ENCODE measurements at regions not wholly inside any gene's neighbourhood (a gene's known extent, or its start where the extent isn't known, plus 50 kb on each side); places are given as distances from the start of the nearest gene placed in this dataset.

DNA sequence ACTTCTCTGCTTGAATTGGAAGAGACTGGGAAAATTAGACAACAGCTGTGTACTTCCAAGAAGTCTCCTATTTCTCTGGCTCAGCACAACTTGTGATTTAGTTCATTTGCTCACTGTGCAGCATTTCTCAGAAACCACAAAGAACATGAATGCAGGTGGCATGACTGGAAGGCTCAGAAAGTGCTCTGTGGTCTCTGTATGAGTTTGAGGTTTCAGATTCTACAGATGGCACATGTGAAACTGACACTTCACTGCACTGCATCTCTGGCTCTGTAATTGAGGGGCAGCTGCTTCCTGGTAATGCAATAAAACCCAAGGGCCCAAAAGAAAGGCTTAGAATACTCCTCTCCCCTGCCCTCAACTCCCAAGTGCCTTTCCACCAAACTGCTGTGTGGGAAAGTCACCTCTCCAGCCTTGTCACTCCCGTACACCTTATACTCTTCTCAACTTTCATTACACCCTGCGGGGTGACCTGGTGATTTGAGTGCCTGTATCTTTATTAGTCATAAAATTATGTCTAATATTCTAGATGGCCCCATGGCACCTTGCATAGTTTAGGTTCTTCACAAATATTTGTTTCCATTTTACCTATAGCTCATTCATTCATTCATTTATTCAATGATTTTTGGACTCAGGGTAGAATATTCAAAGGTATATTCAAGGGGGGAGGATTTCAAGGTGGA lies 82.5 kb downstream of the ESM1 start:
- POLR2A ChIA-PET: interaction anchor here (0.6 to 1.7 kb wide), 4 partner anchors 17 to 257 kb away, joined by 3 to 5 read pairs (median 4); partner anchors contain the start of gene GPX8
- Mint-ChIP-seq H3K4me1 (peaks cover 40% of the 10 kb centered on the region), H3K9me3 (no peaks in the 10 kb centered on the region), H3K36me3 (ENCODE audit: low read depth) (no peaks in the 10 kb centered on the region), H3K27me3 (peaks cover 55% of the 10 kb centered on the region), H3K27ac (peak overlapping the region; percentile 28), H3K4me3 (no peak overlapping the region)
- peak; percentile 77 for DNase-seq
- CTCF ChIA-PET: interaction anchor here (0.6 to 8.1 kb wide), 14 partner anchors 36 to 386 kb away, joined by 3 to 104 read pairs (median 5); partner anchors contain the start of genes GPX8 and SNX18

DNA sequence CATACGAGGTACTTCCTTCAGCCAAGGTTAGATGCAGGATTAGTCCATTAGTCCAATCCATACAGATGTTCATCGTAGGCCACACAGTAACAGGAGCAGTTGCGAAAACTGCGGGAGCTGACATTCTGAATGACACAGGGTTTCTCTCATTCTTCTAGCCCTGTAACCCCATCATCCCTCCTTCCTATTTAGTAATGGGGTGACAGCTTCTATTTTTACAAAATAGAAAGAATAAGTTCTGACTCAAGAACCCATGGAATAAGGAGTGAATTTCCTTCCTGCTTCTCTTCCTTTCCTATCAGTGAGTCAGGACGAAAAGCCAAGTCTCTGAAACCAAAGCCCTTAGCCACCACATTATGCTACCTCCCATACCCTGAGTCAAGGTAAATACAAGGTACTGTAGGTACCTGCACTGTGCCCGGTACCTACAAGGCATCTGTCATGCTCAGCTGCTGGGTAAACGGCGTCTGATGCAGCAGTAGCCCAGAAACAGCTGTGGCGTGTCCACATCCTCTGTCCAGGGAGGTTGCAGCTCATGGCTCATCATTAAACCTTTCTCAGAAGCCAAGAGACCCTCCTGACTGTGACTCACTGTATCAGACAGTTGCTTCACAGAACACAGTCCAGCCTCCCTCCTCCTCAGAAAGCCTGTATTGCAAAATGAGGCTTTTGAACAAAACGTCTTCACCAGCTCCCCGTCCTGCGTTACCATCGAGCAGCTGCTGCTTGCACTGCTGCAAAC lies 84.2 kb downstream of the ESM1 start:
- H3K4me1 Mint-ChIP-seq: peaks cover 37% of the 10 kb centered on the region
- ChIA-PET POLR2A (interaction anchor here (0.9 to 1.0 kb wide), 2 partner anchors 161 to 291 kb away, joined by 3 to 4 read pairs; no protein-coding TSS in a partner anchor), CTCF (interaction anchor here (0.5 to 2.6 kb wide), 7 partner anchors 34 to 291 kb away, joined by 3 to 10 read pairs (median 4); partner anchors contain the start of gene GPX8)
- no peaks in the 10 kb centered on the region for H3K9me3 Mint-ChIP-seq
- H3K27me3 Mint-ChIP-seq: peaks cover 68% of the 10 kb centered on the region
- DNase-seq: no peak
- no peak overlapping the region for H3K4me3 Mint-ChIP-seq
- no peak overlapping the region for H3K27ac Mint-ChIP-seq
- no peaks in the 10 kb centered on the region for H3K36me3 Mint-ChIP-seq (ENCODE audit: low read depth)

DNA sequence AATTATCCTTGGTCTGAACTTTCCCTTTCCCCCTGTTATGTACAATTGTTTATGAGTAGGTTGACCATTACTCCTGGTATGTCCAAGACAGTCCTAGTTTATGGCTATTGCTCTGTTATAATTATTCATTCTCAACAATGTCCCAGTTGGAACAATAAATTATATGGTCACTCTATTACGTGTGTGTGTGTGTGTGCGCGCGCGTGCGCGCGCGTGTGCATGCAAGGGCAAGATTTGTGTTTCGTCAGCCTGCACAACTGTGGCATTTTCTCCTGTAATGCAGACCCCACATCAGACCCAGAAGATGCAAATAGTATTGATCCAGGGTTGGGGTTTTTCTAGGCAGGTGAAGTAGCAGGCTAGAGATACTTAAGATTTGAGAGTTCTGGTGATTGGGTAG lies 88.4 kb downstream of the ESM1 start:
- no peaks in the 10 kb centered on the region for H3K9me3 Mint-ChIP-seq
- no peaks in the 10 kb centered on the region for H3K36me3 Mint-ChIP-seq (ENCODE audit: low read depth)
- H3K4me3 Mint-ChIP-seq: no peak overlapping the region
- H3K4me1 Mint-ChIP-seq: peaks cover 12% of the 10 kb centered on the region
- ChIA-PET CTCF (interaction anchor here (1.0 kb wide), 1 partner anchor 9 kb away, joined by 3 read pairs; no protein-coding TSS in a partner anchor), POLR2A (no interaction called here)
- H3K27me3 Mint-ChIP-seq: peaks cover 64% of the 10 kb centered on the region
- no peak overlapping the region for H3K27ac Mint-ChIP-seq
- DNase-seq: no peak

DNA sequence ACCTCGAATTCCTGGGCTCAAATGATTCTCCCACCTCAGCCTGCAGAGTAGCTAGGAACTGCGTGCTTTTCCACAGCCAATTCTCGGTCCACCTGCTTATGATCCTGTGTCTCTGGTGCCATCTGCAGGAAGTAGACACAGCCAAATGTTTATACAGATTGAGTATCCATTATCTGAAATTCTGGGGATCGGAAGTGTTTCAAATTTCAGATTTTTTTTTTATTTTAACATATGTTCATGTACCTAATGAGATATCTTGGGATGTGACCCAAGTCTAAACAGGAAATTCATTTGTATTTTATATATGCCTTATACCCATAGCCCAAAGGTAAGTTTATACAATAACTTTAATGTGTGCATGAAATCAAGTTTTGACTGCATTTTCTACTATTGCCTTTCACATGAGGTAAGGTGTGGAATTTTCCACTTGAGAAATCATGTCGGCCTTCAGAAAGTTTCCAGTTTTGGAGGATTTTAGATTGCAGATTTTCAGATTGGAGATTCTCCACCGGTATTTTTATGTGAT lies 89.5 kb downstream of the ESM1 start:
- Mint-ChIP-seq H3K27ac (no peak overlapping the region), H3K27me3 (peaks cover 66% of the 10 kb centered on the region), H3K4me3 (peak overlapping the region; percentile 11), H3K36me3 (ENCODE audit: low read depth) (no peaks in the 10 kb centered on the region), H3K4me1 (peaks cover 5% of the 10 kb centered on the region), H3K9me3 (no peaks in the 10 kb centered on the region)
- no peak for DNase-seq
- CTCF ChIA-PET: interaction anchor here (0.9 to 2.5 kb wide), 12 partner anchors 9 to 453 kb away, joined by 3 to 12 read pairs (median 4); partner anchors contain the start of gene GPX8
- POLR2A ChIA-PET: no interaction called here

DNA sequence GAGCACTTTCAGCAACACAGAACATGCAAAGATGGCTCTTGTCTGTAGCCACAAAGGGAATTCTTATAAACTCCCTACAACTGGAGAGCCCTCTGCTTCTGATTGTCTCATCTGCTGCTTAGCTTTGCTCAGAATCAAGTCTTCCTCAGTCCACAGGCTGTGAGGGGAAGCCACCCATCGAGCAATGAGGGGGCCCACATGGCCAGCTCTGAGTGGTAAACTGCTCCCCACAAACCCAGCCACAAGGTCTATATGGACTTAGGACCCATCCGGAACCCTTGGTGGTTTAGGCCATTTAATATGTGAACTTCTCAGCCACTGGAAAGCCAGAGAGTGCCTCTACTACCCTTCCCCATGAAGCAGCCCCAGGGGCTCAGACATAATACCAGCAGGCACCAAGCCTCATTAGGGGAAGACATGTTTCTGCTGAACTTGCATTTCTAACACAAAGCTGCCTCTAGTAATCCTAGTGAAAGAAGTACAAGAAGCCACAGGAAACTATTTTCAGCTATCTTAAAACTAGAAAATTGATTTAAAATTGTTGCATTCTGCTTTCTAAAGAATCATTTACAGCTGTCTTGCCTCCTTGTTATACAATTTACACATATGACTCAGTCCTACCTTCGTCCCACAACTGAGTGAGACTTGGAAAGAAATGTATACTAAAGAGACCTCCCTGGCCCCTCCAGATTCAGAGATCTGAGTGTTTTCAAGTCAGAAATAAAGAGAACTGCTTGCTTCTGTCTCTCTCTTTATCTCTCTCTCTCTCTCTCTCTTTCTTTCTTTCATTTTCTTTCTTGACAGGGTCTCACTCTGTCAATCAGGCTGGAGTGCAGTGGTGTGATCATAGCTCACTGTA lies 90.2 kb downstream of the ESM1 start:
- POLR2A ChIA-PET: interaction anchor here (1.4 kb wide), 1 partner anchor 377 kb away, joined by 3 read pairs; no protein-coding TSS in a partner anchor
- Mint-ChIP-seq H3K27me3 (peaks cover 69% of the 10 kb centered on the region), H3K4me1 (peaks cover 5% of the 10 kb centered on the region), H3K36me3 (ENCODE audit: low read depth) (no peaks in the 10 kb centered on the region), H3K27ac (no peak overlapping the region), H3K9me3 (no peaks in the 10 kb centered on the region), H3K4me3 (peak overlapping the region; percentile 11)
- DNase-seq: no peak
- CTCF ChIA-PET: interaction anchor here (0.8 to 2.5 kb wide), 14 partner anchors 9 to 452 kb away, joined by 3 to 12 read pairs (median 4); partner anchors contain the start of gene GPX8

DNA sequence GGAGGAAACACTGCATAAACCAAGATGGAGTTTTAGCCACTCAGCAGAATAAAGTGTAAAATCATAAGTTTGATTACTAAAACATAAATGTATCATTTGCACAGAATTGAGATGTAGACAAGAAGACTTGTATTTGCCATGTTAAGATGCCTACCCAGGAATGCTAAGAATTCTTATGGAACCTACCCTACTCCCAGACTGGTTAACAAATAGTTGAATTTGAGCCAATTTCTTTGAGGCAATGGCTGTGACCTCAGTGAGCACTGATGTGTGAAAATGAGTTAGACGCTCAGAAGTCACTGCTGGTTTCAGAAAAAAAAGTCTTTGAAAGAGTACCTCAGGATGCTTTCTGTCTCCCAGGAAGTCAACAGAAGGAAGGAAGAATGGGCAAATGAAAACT lies 95.6 kb downstream of the ESM1 start:
- Mint-ChIP-seq H3K27ac (no peak overlapping the region), H3K36me3 (ENCODE audit: low read depth) (no peaks in the 10 kb centered on the region), H3K4me3 (no peak overlapping the region), H3K4me1 (no peaks in the 10 kb centered on the region), H3K27me3 (peaks cover 80% of the 10 kb centered on the region), H3K9me3 (no peaks in the 10 kb centered on the region)
- no peak for DNase-seq
- CTCF ChIA-PET: no interaction called here
- POLR2A ChIA-PET: no interaction called here

DNA sequence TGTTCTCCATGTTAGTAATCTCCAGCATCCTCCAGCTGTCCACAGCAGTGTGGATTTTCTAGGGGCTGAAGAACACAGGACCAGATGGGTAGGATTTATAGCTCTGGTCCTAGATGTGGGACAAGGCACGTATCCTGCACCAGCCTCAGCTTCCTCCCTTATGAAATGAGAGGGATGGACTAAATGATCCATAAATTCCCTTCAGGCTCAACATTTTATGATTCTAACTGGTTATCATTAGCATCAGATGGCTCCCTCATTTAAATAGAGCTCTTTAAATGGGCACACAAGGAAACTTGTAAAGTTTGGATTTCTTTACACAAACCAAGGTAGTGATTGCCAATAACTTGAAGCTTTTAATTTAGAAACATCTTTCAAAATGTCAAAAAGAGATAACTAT lies 97.7 kb downstream of the ESM1 start:
- Mint-ChIP-seq H3K4me1 (peaks cover 9% of the 10 kb centered on the region), H3K9me3 (no peaks in the 10 kb centered on the region), H3K4me3 (no peak overlapping the region), H3K36me3 (ENCODE audit: low read depth) (peaks cover 6% of the 10 kb centered on the region), H3K27me3 (peaks cover 83% of the 10 kb centered on the region), H3K27ac (no peak overlapping the region)
- DNase-seq: no peak
- ChIA-PET CTCF (interaction anchor here (0.8 to 1.1 kb wide), 2 partner anchors 259 to 271 kb away, joined by 3 read pairs; no protein-coding TSS in a partner anchor), POLR2A (no interaction called here)

DNA sequence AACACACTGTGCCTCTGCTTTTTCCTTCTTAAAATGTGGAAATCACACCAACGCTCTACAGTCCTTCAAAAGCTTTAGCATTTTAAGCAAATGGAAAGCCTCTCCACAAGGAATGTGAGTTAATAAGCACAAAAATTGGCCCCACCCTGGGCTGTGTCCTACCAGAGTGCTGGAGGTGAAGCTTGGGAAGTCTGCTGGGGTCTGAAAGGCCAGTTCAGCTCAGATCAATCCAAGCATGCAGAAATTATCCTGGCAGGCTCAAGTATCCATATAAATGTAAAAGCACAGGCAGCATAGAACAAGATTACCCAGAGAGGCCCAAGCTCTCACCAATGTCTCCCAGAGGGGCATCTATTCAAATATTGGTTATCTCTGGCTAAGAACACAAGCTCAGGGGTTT lies 98.5 kb downstream of the ESM1 start:
- H3K36me3 Mint-ChIP-seq (ENCODE audit: low read depth): peaks cover 6% of the 10 kb centered on the region
- H3K4me1 Mint-ChIP-seq: peaks cover 12% of the 10 kb centered on the region
- ChIA-PET POLR2A (interaction anchor here (0.7 kb wide), 1 partner anchor 22 kb away, joined by 3 read pairs; no protein-coding TSS in a partner anchor), CTCF (interaction anchor here (0.6 to 2.3 kb wide), 4 partner anchors 9 to 272 kb away, joined by 3 to 9 read pairs (median 4); no protein-coding TSS in a partner anchor)
- H3K27ac Mint-ChIP-seq: no peak overlapping the region
- H3K27me3 Mint-ChIP-seq: peaks cover 88% of the 10 kb centered on the region
- H3K4me3 Mint-ChIP-seq: no peak overlapping the region
- no peaks in the 10 kb centered on the region for H3K9me3 Mint-ChIP-seq
- DNase-seq: no peak

DNA sequence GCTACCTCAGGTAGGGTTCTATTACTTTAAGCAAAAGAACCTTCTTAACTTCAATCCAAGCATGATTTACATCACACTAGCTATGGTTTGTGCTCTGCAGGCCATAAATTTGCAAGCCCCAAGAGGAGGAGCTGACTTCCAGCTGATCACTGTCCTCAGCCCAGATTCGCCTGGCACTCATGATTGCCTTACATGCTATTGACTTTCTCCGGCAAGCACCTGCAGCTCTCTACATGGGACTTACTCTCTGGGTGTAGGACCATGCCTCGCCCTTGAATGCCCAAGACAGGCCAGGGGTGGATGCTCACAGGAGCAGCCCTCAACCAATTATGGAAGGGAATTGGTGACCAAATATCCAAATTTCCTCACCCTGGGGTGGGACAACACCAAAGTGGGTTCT lies 99.8 kb downstream of the ESM1 start:
- Mint-ChIP-seq H3K27ac (no peak overlapping the region), H3K27me3 (peaks cover 84% of the 10 kb centered on the region), H3K9me3 (no peaks in the 10 kb centered on the region), H3K4me1 (peaks cover 23% of the 10 kb centered on the region), H3K4me3 (no peak overlapping the region), H3K36me3 (ENCODE audit: low read depth) (peaks cover 6% of the 10 kb centered on the region)
- CTCF ChIA-PET: interaction anchor here (0.7 to 2.3 kb wide), 3 partner anchors 18 to 801 kb away, joined by 3 to 9 read pairs (median 3); no protein-coding TSS in a partner anchor
- POLR2A ChIA-PET: interaction anchor here (0.5 to 1.1 kb wide), 3 partner anchors 14 to 189 kb away, joined by 3 to 4 read pairs (median 4); no protein-coding TSS in a partner anchor
- DNase-seq: no peak

DNA sequence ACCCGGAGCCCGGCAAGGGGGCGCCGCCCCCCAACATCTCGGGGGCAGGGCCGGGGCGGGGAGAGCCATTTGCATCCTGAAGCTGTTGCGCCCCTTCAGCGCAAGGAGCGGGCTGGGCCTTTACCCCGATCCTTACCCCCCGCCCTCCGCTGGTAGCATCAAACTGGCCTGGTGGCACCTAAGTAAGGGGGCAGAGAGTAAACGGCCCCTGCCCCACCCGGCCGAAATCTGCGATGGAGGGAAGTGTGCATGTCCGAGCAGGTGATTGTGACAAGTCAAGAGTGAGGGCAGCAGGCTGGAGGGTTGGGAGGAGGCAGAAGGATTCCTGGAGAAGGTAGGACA lies 101.2 kb downstream of the ESM1 start:
- no peak for DNase-seq
- H3K9me3 Mint-ChIP-seq: no peaks in the 10 kb centered on the region
- H3K36me3 Mint-ChIP-seq (ENCODE audit: low read depth): peaks cover 6% of the 10 kb centered on the region
- H3K27me3 Mint-ChIP-seq: peaks cover 80% of the 10 kb centered on the region
- ChIA-PET POLR2A (no interaction called here), CTCF (no interaction called here)
- no peak overlapping the region for H3K27ac Mint-ChIP-seq
- H3K4me3 Mint-ChIP-seq: no peak overlapping the region
- H3K4me1 Mint-ChIP-seq: peaks cover 25% of the 10 kb centered on the region

DNA sequence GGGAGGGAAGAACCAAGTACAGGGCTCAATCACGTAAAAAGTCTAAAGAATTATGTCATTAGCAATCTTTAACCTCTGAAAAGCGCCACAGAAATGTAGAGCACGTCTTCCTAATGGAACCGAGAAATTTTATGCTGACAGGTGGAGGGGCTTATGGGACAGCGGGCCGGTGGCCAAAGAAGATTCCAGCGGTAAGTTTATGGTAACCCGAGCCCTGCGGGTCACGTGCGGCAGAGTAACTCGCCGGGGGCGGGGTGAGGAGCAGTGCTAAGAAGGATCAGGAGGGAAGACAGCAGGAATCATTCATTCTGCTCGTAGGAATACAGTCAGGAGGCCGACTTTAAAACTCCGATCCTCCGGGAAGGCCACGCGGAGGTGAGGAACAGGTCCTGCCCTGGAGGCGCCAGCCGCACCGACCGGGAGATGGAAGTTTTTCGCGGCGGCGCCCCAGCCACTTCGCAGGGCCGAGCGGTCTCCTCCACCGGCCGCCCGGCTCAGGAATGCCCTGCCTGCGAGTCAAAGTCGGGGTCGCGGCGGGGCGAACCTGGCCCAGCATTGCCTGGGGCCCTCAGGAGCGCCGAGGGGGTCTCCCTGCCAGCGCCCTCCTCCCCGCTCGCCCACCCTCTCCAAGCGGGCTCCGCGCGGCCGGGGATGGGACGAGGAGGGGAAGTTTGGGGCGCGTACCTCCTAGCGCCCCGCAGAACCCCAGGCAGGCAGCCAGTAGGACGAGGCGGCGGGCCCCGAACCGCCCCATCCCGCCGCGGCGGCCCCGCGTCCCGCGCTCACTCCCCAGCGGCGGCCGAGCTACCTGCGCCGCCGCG lies 101.8 kb downstream of the ESM1 start:
- peaks cover 25% of the 10 kb centered on the region for H3K4me1 Mint-ChIP-seq
- ChIA-PET POLR2A (no interaction called here), CTCF (no interaction called here)
- peak overlapping the region; percentile 20 for H3K4me3 Mint-ChIP-seq
- no peak overlapping the region for H3K27ac Mint-ChIP-seq
- peaks cover 6% of the 10 kb centered on the region for H3K36me3 Mint-ChIP-seq (ENCODE audit: low read depth)
- no peaks in the 10 kb centered on the region for H3K9me3 Mint-ChIP-seq
- DNase-seq: no peak
- peaks cover 78% of the 10 kb centered on the region for H3K27me3 Mint-ChIP-seq

DNA sequence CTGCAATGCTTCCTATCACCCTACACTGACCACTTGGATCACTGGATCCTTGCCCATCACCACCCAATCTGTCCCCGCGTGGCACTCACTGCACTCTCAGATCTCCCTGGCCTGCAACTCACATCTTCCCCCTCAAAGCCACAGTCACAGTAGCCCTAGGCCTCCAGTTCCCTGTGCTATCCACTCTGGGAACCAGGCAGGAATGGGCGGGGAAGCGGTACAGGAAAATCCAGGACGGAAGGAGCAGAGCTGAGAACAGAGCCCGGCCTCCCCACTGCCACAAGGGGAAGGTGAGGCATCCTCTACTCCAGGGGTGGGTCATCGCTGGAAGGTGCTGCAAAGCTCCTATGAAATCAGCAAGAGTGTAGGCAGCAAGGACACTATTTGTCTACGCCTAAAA lies 102.6 kb downstream of the ESM1 start:
- H3K27ac Mint-ChIP-seq: no peak overlapping the region
- peaks cover 25% of the 10 kb centered on the region for H3K4me1 Mint-ChIP-seq
- no peak overlapping the region for H3K4me3 Mint-ChIP-seq
- CTCF ChIA-PET: interaction anchor here (1.5 kb wide), 1 partner anchor 15 kb away, joined by 6 read pairs; no protein-coding TSS in a partner anchor
- peaks cover 75% of the 10 kb centered on the region for H3K27me3 Mint-ChIP-seq
- H3K9me3 Mint-ChIP-seq: no peaks in the 10 kb centered on the region
- H3K36me3 Mint-ChIP-seq (ENCODE audit: low read depth): peaks cover 6% of the 10 kb centered on the region
- POLR2A ChIA-PET: no interaction called here
- DNase-seq: no peak
